ENCODE measurements at regions not wholly inside any gene's neighbourhood (a gene's known extent, or its start where the extent isn't known, plus 50 kb on each side); places are given as distances from the start of the nearest gene placed in this dataset.

DNA sequence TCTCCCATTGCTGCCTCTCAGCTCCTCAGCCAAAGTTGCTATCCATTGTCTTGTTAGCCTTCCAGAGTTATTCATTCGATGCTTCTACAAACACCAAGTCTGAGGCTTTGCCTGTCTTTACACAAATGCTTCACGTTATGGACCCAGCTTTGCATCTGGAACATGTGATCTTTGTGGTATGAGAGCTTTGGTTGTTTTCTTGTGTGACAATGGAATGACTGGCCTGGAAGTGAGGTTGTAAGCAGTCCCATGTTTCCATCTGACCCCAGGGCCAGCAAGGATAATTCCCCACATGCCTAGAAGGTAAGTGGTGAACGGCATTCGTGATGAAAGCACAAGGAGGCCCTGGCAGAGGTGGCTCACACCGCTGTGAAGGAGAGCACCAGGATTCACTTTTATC, 866.7 kb upstream of the TMEM132C start:
- no peak overlapping the region for H3K4me3 ChIP-seq
- intact Hi-C loops (cut with DNase I; ENCODE audit: low total_unique reads): no loop called here
- TF ChIP-seq EP300 (IDR thresholded peaks at IDR 0.05): no peak
- TF ChIP-seq POLR2A (IDR thresholded peaks at IDR 0.05): no peak
- no peak for TF ChIP-seq POLR2AphosphoS5 (IDR thresholded peaks at IDR 0.05)
- TF ChIP-seq, protein P1, sequence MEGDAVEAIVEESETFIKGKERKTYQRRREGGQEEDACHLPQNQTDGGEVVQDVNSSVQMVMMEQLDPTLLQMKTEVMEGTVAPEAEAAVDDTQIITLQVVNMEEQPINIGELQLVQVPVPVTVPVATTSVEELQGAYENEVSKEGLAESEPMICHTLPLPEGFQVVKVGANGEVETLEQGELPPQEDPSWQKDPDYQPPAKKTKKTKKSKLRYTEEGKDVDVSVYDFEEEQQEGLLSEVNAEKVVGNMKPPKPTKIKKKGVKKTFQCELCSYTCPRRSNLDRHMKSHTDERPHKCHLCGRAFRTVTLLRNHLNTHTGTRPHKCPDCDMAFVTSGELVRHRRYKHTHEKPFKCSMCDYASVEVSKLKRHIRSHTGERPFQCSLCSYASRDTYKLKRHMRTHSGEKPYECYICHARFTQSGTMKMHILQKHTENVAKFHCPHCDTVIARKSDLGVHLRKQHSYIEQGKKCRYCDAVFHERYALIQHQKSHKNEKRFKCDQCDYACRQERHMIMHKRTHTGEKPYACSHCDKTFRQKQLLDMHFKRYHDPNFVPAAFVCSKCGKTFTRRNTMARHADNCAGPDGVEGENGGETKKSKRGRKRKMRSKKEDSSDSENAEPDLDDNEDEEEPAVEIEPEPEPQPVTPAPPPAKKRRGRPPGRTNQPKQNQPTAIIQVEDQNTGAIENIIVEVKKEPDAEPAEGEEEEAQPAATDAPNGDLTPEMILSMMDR (IDR thresholded peaks at IDR 0.05): no peak
- no peak overlapping the region for H3K27ac ChIP-seq
- no peaks in the 10 kb centered on the region for H3K4me1 ChIP-seq
- WGBS, 5 donors: 54 to 70% (median 64%) methylated on average over 5 of the region's 5 CpGs
- no peaks in the 10 kb centered on the region for H3K36me3 ChIP-seq
- H3K9me3 ChIP-seq: no peaks in the 10 kb centered on the region
- no peak for DNase-seq
- peaks cover 0 to 11% (median 0%) of the 10 kb centered on the region in 3 donors for H3K27me3 ChIP-seq

DNA sequence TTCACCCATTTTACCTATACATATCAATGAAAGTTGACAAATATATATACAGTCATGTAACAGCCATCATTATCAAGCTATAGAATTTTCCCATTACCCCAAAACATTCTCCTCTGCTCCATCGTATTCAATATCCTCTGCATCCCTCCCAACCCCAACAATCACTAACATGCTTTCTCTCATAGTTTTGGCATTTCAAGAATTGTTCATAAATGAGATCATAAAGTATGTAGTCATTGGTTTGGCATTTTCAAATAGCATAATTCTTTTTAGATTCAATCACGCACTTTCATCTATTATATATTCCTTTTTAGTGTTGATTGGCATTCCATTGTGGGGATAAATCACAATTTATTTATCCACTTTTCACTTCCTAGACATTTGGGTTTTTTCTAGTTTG, 866.0 kb upstream of the TMEM132C start:
- TF ChIP-seq POLR2A (IDR thresholded peaks at IDR 0.05) (no peak), EP300 (IDR thresholded peaks at IDR 0.05) (no peak), POLR2AphosphoS5 (IDR thresholded peaks at IDR 0.05) (no peak)
- TF ChIP-seq, protein P1 (IDR thresholded peaks at IDR 0.05): no peak
- intact Hi-C loops (cut with DNase I; ENCODE audit: low total_unique reads): no loop called here
- no peaks in the 10 kb centered on the region for H3K9me3 ChIP-seq
- H3K27me3 ChIP-seq: peaks cover 0 to 11% (median 0%) of the 10 kb centered on the region in 3 donors
- 74 to 89% (median 86%) methylated on average over 2 of the region's 2 CpGs for WGBS, 5 donors
- no peak overlapping the region for H3K4me3 ChIP-seq
- no peaks in the 10 kb centered on the region for H3K4me1 ChIP-seq
- no peak for DNase-seq
- no peak overlapping the region for H3K27ac ChIP-seq
- no peaks in the 10 kb centered on the region for H3K36me3 ChIP-seq

DNA sequence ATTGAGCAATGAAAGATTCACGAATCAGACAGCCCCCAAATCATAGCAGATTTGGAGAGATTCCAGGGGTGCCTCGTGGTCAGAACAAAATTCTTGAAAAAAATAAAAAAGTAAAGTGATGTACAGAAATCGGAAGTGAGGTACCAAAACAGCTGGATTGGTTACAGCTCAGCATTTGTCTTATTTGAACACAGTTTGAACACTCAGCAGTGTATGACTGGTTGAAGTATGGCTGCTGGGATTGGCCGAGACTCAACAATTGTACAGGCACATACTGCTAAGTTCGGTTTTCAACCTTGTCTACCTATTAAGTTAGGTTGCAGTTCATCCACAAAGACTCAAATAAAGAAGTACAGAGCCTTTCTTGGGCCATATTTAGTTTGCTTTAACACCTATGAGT, 865.4 kb upstream of the TMEM132C start:
- 52 to 68% (median 60%) methylated on average over 5 of the region's 5 CpGs for WGBS, 5 donors
- TF ChIP-seq EP300 (IDR thresholded peaks at IDR 0.05): no peak
- TF ChIP-seq POLR2AphosphoS5 (IDR thresholded peaks at IDR 0.05): no peak
- TF ChIP-seq, protein P1 (IDR thresholded peaks at IDR 0.05): no peak
- no peak for TF ChIP-seq POLR2A (IDR thresholded peaks at IDR 0.05)
- no peaks in the 10 kb centered on the region for H3K4me1 ChIP-seq

DNA sequence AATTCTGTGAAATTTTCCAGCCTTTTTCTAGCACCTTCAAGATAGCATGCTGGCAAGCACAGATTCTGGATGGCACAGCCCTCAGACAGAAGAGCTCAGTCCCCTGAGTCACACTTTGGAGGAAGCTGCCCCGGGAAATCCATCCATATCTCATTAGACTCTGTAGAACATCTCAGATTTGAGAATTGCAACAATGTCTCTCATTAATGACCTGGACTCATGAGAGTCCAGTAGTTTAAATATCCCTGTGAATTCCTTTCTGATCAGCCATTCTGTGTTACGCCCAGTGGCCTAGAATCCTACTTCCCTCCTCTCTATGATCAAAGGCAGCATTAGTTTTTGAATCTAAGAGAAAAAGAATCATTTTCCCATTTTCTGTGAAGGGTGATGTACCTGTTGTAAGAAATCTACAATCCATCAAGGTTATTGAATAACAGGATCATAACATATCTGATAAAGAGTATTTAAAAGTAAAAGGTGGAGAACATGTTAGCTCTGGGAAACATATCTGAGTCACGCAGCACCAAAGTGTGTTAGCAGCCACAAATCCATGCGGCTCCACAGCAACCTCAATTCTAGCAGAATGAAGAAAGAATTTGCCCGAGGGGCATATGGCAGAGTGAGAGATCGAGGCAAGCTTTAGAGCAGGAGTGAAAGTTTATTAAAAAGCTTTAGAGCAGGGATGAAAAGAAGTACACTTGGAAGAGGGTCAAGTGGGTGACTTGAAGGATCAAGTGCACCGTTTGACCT, 855.6 kb upstream of the TMEM132C start:
- Histone ChIP-seq H3K9me3 (no peaks in the 10 kb centered on the region), H3K27me3 (no peaks in the 10 kb centered on the region), H3K4me1 (no peaks in the 10 kb centered on the region), H3K27ac (no peak overlapping the region), H3K4me3 (no peak overlapping the region), H3K36me3 (no peaks in the 10 kb centered on the region)
- no peak for DNase-seq
- intact Hi-C loops (cut with DNase I; ENCODE audit: low total_unique reads): no loop called here
- TF ChIP-seq, protein P1 (IDR thresholded peaks at IDR 0.05): no peak
- TF ChIP-seq EP300 (IDR thresholded peaks at IDR 0.05) (no peak), POLR2AphosphoS5 (IDR thresholded peaks at IDR 0.05) (no peak), POLR2A (IDR thresholded peaks at IDR 0.05) (no peak)
- 86 to 89% (median 87%) methylated on average over 7 of the region's 7 CpGs for WGBS, 5 donors

More for the DNA sequence above, 865.4 kb upstream of the TMEM132C start:
- Histone ChIP-seq H3K4me3 (no peak overlapping the region), H3K27me3 (peaks cover 0 to 11% (median 0%) of the 10 kb centered on the region in 3 donors), H3K27ac (no peak overlapping the region), H3K36me3 (no peaks in the 10 kb centered on the region), H3K9me3 (no peaks in the 10 kb centered on the region)
- intact Hi-C loops (cut with DNase I; ENCODE audit: low total_unique reads): no loop called here
- no peak for DNase-seq

Data from stomach (tissue), 8 donors.